ENCODE measurements at regions not wholly inside any gene's neighbourhood (a gene's known extent, or its start where the extent isn't known, plus 50 kb on each side); places are given as distances from the start of the nearest gene placed in this dataset.

DNA sequence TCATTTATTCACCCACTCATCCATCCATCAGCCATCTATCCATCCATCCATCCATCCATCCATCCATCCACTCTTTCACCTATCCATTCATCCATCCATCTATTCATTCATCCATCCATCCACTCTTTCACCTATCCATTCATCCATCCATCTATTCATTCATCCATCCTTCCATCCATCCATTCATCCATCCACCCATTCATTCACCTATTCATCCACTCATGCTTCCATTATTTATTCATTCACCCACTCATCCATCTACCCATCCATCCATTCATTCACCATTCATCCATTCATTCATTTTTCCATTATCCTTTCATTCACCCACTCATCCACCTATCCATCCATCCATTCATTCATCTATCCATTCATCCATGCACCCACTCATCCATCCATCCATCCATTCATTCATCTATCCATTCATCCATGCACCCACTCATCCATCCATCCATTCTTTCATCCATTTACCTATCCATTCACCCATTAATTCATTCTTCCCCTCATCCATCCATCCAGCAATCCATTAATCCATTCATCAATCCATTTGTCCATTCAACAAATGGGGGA, 360.9 kb downstream of the ADGRD1 start:
- no peaks in the 10 kb centered on the region for H3K36me3 ChIP-seq (ENCODE audit: control insufficient read depth in 4 of 4, insufficient read depth in 4 of 4, low read length in 4 of 4)
- DNase-seq, result no peak
- no peak overlapping the region for H3K9ac ChIP-seq (ENCODE audit: insufficient read depth in 1 of 2, low read length in 2 of 2)
- TF ChIP-seq, protein P1, sequence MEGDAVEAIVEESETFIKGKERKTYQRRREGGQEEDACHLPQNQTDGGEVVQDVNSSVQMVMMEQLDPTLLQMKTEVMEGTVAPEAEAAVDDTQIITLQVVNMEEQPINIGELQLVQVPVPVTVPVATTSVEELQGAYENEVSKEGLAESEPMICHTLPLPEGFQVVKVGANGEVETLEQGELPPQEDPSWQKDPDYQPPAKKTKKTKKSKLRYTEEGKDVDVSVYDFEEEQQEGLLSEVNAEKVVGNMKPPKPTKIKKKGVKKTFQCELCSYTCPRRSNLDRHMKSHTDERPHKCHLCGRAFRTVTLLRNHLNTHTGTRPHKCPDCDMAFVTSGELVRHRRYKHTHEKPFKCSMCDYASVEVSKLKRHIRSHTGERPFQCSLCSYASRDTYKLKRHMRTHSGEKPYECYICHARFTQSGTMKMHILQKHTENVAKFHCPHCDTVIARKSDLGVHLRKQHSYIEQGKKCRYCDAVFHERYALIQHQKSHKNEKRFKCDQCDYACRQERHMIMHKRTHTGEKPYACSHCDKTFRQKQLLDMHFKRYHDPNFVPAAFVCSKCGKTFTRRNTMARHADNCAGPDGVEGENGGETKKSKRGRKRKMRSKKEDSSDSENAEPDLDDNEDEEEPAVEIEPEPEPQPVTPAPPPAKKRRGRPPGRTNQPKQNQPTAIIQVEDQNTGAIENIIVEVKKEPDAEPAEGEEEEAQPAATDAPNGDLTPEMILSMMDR (IDR thresholded peaks at IDR 0.05; ENCODE audit: control extremely low read depth, extremely low read depth), result no peak
- no peaks in the 10 kb centered on the region for H3K9me3 ChIP-seq (ENCODE audit: control insufficient read depth in 4 of 4, insufficient read depth in 3 of 4, low read length in 3 of 4)
- no peak overlapping the region for H3K4me3 ChIP-seq
- no peak for ATAC-seq (ENCODE audit: insufficient read depth, low FRiP score)
- H3K27me3 ChIP-seq (ENCODE audit: control insufficient read depth in 3 of 3, insufficient read depth in 3 of 3, low read length in 2 of 3), result no peaks in the 10 kb centered on the region
- H3K27ac ChIP-seq (ENCODE audit: low read depth in 1 of 2, low read length in 1 of 2), result no peak overlapping the region
- H3K4me1 ChIP-seq (ENCODE audit: control insufficient read depth in 5 of 5, insufficient read depth in 5 of 5, low read length in 5 of 5), result no peaks in the 10 kb centered on the region

DNA sequence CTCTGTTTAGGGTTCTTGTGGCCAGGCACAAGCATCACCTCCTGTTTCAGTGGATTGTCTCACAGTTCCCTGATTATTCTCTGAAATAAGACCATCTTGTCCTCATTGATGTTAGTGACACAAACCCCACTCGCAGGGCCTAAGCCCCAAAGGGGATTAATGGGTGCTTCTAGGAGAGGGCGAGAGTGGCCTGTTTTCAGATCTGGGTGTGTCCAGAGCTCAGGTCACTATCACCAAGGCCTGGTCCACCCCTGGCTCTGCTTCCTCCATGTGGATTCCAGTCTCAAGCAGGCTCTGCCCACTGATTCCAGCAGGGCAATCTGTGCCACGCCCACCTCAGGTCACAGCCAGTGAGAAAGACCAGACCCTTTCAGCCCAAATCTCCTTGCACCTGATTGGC, 361.9 kb downstream of the ADGRD1 start:
- H3K9ac ChIP-seq (ENCODE audit: insufficient read depth in 1 of 2, low read length in 2 of 2), result no peak overlapping the region
- DNase-seq (no peak), ATAC-seq (ENCODE audit: insufficient read depth, low FRiP score) (no peak)
- H3K4me1 ChIP-seq (ENCODE audit: control insufficient read depth in 5 of 5, insufficient read depth in 5 of 5, low read length in 5 of 5), result no peaks in the 10 kb centered on the region
- no peak overlapping the region for H3K27ac ChIP-seq (ENCODE audit: low read depth in 1 of 2, low read length in 1 of 2)
- TF ChIP-seq, protein P1 (IDR thresholded peaks at IDR 0.05; ENCODE audit: control extremely low read depth, extremely low read depth), result no peak
- no peaks in the 10 kb centered on the region for H3K36me3 ChIP-seq (ENCODE audit: control insufficient read depth in 4 of 4, insufficient read depth in 4 of 4, low read length in 4 of 4)
- H3K27me3 ChIP-seq (ENCODE audit: control insufficient read depth in 3 of 3, insufficient read depth in 3 of 3, low read length in 2 of 3), result no peaks in the 10 kb centered on the region
- no peaks in the 10 kb centered on the region for H3K9me3 ChIP-seq (ENCODE audit: control insufficient read depth in 4 of 4, insufficient read depth in 3 of 4, low read length in 3 of 4)
- no peak overlapping the region for H3K4me3 ChIP-seq
- WGBS, 2 donors, result 83 to 87% methylated on average over 3 of the region's 3 CpGs

DNA sequence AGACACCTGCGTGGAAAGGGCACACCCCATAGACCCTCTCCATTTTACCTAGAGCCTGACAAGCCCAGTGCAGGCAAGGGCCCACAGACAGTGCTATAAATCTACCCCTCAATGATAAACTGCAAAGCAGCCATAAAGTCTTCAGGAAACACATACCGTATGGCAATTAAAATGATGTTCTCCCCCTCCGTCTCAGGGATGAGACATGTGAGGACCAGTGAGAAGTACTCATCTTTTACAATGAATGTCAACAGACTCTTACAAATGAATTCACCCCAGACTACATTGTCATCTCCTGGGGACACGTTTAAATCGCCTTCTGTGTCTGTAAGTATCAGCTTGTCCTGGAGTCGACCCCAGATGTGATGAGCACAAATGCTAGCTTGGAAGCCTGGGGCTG, 362.7 kb downstream of the ADGRD1 start:
- H3K4me1 ChIP-seq (ENCODE audit: control insufficient read depth in 5 of 5, insufficient read depth in 5 of 5, low read length in 5 of 5), result no peaks in the 10 kb centered on the region
- ATAC-seq (ENCODE audit: insufficient read depth, low FRiP score), result no peak
- no peak for DNase-seq
- H3K27ac ChIP-seq (ENCODE audit: low read depth in 1 of 2, low read length in 1 of 2), result no peak overlapping the region
- no peak overlapping the region for H3K9ac ChIP-seq (ENCODE audit: insufficient read depth in 1 of 2, low read length in 2 of 2)
- no peaks in the 10 kb centered on the region for H3K9me3 ChIP-seq (ENCODE audit: control insufficient read depth in 4 of 4, insufficient read depth in 3 of 4, low read length in 3 of 4)
- no peaks in the 10 kb centered on the region for H3K36me3 ChIP-seq (ENCODE audit: control insufficient read depth in 4 of 4, insufficient read depth in 4 of 4, low read length in 4 of 4)
- no peaks in the 10 kb centered on the region for H3K27me3 ChIP-seq (ENCODE audit: control insufficient read depth in 3 of 3, insufficient read depth in 3 of 3, low read length in 2 of 3)
- 84 to 93% methylated on average over 6 of the region's 6 CpGs for WGBS, 2 donors
- TF ChIP-seq, protein P1 (IDR thresholded peaks at IDR 0.05; ENCODE audit: control extremely low read depth, extremely low read depth), result no peak
- H3K4me3 ChIP-seq, result no peak overlapping the region

DNA sequence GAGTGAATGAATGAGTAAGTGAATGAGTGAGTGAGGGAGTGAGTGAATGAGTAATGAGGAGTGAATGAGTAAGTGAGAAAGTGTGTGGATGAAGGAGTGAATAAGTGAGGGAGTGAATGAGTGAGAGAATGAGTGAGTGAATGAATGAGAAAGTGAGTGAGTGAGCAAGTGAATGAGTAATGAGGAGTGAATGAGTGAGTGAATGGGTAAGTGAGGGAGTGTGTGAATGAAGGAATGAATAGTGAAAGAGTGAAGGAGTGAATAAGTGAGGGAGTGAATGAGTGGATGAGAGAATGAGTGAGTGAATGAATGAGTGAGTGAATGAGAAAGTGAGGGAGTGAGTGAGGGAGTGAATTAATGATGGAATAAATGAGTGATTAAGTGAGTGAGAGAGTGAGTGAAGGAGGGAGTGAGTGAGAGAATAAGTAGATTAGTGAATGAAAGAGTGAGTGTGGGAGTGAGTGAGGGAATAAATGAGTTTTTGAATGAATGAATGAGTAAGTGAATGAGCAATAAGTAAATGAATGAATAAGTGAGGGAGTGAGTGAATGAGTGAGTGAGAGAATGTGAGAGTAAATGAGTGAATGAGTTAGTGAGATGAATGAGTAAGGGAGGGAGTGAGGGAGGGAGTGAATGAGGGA, 364.5 kb downstream of the ADGRD1 start:
- ATAC-seq (ENCODE audit: insufficient read depth, low FRiP score) (no peak), DNase-seq (no peak)
- no peak overlapping the region for H3K27ac ChIP-seq (ENCODE audit: low read depth in 1 of 2, low read length in 1 of 2)
- TF ChIP-seq, protein P1 (IDR thresholded peaks at IDR 0.05; ENCODE audit: control extremely low read depth, extremely low read depth), result no peak
- no peaks in the 10 kb centered on the region for H3K4me1 ChIP-seq (ENCODE audit: control insufficient read depth in 5 of 5, insufficient read depth in 5 of 5, low read length in 5 of 5)
- H3K9me3 ChIP-seq (ENCODE audit: control insufficient read depth in 4 of 4, insufficient read depth in 3 of 4, low read length in 3 of 4), result peaks cover 0 to 2% (median 0%) of the 10 kb centered on the region in 4 donors
- no peak overlapping the region for H3K9ac ChIP-seq (ENCODE audit: insufficient read depth in 1 of 2, low read length in 2 of 2)
- H3K36me3 ChIP-seq (ENCODE audit: control insufficient read depth in 4 of 4, insufficient read depth in 4 of 4, low read length in 4 of 4), result no peaks in the 10 kb centered on the region
- no peak overlapping the region for H3K4me3 ChIP-seq
- H3K27me3 ChIP-seq (ENCODE audit: control insufficient read depth in 3 of 3, insufficient read depth in 3 of 3, low read length in 2 of 3), result no peaks in the 10 kb centered on the region
